NCI-H82 treated with DMSO at 0.1 percent for 48 hours (cell line): ENCODE measurements at regions not wholly inside any gene's neighbourhood (a gene's known extent, or its start where the extent isn't known, plus 50 kb on each side); places are given as distances from the start of the nearest gene placed in this dataset.
A peak's percentile ranks its signal among the peaks of the same experiment; 100 is the strongest.

ENCODE experiments used
- DNase-seq: peaks from one replicate; lab custom pipeline; 2025; ENCODE audit not compliant: unreplicated experiment; lab: John Stamatoyannopoulos, UW

DNA sequence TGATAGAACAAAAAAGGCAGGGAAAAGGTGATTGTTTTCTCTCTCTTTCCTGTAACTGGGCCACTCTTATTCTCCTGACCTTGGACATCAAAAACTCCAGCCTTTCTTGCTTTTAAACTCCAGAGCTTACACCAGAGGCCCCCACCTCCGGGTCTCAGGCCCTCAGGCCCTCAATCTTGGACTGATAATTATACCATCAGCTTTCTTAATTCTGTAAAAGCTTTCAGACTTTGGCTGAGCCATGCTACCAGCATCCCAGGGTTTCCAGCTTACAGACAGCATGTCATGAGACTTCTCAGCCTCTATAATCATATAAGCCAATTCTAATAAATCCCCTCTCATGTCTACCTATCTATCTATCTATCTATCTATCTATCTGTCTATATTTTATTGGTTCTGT lies 137.7 kb downstream of the SNX18 start:
- peak; percentile 46 for DNase-seq

DNA sequence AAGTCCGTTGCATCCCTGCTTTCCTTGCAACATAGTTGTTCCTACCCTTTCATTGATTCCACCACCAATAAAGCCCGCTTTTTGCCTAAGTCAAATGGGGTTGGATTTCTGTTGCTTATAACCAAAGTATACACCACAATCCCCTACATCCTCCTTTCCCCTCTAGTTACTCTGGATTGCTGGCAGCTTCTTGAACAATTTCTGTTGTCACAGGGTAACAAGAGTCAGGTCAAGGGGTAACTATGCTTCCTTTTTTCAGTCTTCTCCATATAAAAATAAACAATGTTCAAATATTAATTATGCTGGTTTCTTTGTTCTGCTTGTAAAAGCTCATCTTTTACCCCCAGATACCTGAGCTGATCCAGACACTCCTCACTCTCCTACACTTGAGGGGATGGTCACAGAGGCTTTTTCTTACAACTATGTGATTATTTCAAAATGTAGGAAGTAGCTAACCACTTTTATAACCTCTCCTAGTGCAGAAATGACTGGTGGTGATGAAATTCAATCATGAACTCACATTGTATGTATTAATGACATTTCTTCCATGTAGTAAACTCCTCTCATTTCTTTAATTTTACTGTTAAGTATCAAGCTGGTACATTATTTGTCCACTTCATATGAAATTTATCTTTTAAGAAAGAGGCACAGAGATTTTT lies 136.5 kb downstream of the SNX18 start:
- no peak for DNase-seq

DNA sequence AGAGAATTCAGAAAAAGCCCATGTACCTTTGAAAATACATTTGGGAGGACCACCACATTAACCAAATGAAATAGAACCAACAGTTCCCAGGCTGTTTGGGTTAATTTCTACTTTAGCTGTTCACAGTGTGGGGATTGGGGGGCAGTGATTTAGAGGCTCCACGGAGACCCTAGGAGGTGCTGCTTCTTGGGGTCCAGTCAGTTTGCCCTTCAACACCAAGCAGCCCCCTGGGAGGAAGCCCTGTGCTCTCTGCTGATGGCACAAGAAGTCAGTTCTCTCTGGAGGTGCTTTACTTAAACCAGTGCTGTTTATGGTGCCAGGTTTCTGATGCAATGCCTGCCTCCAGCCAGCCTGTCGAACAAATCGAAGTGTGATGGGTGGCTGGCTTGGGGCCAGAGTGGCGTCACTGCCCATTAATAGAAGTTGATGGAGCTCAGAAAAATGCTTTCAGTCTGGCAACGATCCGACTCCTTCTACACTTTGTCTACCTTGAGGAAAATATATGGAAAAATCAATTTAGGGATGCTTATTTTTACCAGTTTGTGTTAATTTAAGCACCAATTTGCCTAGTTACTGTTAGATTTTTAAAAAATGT lies 134.0 kb downstream of the SNX18 start:
- DNase-seq, result no peak

DNA sequence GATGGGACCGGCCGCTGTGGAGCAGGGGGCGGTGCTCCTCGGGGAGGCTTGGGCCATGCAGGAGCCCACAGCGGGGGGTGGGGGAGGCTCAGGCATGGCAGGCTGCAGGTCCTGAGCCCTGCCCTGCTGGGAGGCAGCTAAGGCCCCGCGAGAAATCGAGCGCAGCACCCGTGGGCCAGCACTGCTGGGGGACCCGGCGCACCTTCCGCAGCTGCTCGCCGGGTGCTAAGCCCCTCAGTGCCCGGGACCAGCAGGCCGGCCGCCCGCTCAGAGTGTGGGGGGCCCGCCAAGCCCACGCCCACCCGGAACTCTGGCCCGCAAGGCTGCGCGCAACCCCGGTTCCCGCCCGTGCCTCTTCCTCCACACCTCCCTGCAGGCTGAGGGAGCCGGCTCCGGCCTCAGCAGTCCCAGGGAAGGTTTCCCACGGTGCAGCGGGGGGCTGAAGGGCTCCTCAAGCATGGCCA lies 131.5 kb downstream of the SNX18 start:
- DNase-seq, result no peak

DNA sequence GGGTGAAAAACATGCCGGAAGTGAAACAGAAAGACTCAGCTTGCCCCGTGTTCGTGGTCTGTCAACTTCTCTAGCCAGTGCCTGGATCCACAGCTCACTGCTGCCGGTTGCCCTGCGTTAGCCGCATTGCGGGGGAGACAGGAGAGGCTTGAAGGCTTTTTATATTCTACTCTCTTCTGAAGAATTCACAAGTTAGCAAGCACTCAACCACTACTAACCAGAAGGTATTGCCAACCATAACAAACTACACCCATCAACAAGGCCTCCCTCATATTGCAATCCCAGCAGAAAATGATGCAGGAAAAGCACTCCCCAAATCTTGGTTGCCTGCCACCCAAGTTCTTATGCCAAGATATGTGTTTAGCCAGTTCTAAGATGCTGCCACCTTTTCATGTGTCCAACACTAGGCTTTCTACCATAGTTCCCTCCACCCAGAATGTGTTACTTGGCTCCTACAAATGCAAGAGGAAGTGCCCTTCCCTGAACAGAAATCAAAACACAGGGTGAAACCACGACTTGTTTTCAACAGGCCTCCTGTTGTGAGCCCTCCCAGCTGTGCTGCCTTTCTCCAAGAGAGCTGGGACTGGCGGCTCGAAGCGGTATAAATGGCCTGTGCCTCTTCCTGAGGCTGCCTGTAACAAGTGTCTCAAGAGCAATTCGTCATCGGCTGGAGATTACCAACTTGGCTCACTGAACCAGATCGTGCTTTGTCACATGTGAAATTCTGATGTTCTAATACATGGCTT lies 129.0 kb downstream of the SNX18 start:
- DNase-seq, result no peak

DNA sequence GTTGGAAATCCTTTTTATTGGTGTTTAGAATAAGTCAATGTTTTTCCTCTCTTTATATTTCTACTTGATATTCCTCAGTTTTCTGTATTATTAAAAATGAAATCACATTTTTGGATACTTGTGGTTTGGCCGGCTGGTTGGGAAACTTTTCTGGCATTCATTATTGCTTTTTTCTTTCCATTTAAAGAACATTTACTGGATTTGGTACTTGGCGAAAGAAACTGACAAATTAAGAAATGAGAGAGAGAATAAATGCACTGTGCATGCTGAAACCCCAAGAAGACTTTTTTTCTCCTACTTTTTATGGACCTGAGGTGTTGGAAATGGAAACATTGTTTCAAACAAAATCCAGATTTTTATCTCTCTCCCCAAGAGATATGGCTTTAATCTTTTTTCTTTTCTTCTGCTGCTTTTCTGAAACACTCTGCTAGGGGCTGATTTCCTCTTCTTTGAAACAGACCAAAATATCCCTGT lies 128.4 kb downstream of the SNX18 start:
- DNase-seq, result no peak

DNA sequence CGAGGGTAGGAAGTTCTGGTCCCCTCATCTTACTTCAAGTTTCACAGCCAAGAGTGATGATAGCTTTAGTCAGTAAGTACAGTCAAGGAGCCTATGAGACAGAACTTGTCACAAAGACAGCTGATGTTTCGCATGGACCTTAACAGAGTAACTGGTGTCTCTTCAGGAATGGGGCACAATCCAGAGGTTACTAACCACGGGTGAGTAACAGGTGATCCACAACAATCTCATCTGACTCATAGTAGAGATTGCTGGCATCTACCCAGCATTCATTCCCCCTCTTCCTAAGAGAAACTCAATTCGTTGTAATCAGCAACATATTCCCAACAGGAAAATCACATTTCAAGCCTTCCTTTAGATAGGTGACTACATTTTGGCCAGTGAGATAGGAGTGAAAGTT lies 126.7 kb downstream of the SNX18 start:
- no peak for DNase-seq

DNA sequence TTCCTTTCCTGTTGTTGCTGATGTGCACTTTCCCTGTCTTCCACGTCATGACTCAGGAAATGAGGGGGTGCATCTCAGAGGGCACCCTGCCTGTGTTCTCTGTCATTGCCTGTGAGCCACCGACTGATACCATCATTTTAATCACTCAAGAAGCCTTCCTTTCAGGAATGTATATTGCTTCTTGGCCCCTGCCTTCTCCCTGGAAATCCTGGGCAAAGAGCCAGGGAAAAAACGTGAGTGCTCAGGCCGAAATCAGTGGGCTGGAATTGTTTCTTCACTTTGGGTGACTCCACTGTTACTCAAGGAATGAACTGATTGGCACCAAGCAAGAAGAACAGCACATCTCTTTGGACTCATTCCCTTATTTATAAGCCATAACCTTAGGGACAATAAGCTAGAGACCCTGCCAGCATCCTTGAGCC lies 126.1 kb downstream of the SNX18 start:
- no peak for DNase-seq

DNA sequence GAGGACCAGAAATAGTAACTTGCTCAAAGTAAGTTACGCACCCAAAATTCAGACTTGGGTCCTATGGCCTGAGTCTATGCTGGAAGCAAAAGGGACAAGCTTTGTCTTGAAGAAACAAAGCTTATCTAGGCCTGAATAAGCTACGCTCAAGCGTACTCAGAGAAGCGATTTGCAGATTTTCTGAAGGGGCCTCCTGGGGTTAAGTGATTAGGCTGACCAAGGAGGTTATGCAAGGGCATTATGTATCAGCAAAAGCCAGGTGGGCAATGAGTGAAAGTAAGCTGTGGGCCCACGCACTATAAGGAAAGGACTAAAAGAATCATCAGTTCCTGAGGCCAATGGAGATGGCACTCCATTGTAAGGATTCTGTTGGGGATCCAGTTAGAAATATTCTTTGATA lies 122.1 kb downstream of the SNX18 start:
- DNase-seq, result no peak

DNA sequence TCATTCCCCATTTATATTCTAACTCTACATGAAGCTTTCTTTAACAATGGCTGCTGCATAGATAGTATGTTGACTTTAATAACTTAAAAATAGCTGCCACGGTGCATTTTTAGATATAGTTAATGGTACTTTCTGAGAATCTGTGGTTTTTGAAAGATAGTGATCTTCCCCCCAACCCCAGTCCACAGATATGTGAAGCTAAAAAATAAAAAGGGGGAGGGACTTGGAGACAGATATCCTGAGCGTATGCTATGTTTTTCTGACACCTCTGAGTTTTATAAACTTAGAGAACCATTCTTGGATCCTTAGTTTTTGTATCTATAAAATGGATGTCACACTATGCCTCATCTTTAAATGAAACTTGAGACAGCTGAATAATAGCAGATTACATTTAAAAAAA lies 120.5 kb downstream of the SNX18 start:
- DNase-seq, result no peak

DNA sequence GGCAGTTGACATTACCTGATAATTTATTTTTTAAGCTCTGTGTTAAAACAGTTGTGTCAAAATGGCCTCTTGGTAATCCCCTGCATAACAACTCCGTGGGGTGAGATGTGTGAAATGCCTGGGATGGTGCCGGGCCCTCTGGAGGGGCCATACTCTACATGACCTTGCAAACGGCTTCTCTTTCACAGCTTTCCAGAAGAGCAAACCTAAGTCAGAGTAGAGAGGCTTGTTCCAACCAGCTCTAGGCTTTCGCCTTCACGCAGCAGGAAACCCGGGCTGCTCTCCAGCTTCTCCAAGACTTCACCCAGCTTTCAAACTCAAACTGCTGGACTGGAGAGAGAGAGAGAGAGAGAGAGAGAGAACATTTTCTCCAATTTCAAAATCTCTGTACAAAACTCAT lies 120.1 kb downstream of the SNX18 start:
- no peak for DNase-seq

DNA sequence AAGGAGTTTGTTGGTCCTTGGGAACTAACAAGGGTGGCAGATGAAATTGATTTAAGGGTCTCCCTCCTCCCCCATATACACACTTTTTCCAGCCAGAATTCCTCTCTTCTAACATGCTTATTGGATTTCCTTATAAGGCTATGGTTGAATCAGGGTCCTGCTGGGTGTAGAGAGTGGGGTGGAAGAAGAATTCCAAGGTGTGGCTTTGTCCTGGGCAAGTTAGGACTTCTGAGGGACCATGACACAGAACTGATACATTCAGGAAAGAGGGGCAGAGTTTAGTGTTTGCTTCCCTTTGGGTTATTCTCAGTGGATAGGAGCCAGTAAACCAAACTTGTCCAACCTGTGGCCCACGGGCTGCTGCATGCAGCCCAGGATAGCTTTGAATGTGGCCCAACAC lies 116.5 kb downstream of the SNX18 start:
- DNase-seq, result no peak

DNA sequence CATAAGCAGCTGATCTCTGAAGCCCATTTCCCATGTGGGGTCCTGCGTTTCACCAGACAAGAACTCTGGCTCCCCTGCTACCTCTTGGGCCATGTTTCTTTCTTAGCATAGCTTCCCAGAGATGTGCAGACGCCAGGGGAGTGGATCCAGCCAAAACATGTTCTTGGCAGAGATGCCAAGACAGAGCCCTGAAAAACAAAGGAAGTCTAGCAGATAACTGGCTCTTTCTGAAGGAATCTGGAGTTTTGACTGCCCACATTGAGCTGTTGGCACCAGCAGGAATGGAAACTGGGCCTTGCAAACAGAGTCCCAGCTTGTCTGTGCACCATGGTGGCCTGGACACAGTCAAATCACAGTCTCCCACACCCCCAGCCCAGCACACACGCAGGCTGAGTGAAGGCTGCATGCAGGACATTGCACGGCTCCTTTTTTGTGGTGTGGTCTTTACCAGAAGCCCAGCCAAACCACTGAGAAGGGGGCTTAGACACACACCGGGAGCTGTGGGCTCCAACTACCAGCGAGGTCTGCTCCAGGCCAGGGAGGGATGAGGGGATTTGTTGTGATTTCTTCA lies 114.7 kb downstream of the SNX18 start:
- no peak for DNase-seq

DNA sequence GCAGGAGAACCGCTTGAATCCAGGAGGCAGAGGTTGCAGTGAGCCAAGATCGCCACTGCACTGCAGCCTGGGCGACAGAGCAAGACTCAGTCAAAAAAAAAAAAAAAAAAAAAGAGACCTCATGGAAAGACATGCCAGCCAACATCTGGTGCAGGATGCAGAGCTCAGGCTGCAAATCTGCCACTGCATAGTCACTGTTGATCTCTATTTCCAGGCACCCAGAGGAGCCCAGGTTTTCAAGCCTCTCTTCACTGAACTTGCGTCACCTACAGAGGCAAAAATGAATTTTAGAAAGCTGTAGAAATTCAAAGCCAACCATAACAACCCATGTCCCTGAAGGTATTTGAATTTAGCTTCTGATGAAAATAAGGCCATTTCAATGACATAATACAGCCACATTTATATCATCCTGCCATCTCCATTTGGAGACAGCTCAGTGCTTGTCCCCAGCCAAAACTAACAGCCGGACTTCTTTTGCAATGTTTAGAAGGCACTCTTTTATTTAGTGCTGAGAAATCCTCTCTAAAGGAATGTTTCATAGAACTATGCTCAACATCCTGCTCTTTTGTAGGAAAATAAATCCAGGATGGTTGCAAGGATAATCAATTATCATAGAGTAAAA lies 113.3 kb downstream of the SNX18 start:
- DNase-seq, result no peak

DNA sequence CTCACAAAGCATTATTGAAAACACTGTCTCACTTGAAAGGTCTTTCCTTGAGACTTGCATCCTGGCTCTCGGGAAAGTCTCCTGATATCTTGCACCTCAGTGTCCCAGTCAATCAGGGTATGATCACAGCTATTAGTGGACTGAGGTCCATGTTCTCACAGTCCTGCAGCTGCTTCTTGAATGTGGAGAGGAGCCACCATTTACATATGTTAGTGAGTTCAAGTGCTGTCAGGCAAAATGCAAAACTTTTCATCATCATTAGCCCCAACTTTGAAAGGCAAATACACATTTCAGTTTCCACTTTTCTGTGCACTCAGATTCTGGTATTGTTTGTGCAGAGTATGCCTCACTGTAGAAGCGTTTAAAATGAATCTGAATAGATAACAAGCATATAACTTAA lies 111.6 kb downstream of the SNX18 start:
- DNase-seq, result no peak

DNA sequence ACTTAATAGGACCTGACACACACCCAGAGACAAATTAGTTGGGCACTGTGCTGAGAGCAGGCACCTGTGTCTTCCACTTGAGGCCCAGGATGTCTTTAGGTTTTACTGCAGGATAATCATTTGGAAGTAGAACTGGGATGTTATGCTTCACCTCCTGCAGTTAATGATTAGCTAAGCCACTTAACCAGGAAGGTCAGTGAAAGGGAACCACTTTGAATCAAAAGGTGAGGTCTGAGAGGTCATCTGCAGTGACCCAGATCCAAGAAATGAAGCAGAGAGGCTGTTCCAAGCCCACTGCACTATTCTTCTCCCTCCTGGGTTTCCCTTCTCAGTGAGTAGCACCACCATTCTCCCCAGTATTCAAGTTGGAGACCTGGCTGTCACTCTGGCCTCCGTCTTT lies 110.5 kb downstream of the SNX18 start:
- no peak for DNase-seq

DNA sequence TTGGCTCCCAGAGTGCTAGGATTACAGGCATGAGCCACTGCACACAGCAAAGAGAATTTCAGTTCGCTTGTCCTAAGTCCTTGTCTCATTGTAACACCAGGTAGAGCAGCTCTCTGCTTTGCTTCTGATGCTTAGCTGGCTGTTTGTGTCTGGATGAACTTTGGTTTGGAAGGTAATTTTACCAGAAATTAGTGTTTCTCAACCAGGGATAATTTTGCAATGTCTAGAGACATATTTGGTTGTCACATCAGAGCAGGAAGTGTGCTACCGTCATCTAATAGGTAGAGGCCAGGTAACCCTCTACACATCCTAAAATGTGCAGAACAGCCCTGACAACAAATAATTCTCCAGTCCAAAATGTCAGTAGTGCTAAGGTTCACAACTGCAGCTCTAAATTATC lies 108.8 kb downstream of the SNX18 start:
- DNase-seq, result no peak

DNA sequence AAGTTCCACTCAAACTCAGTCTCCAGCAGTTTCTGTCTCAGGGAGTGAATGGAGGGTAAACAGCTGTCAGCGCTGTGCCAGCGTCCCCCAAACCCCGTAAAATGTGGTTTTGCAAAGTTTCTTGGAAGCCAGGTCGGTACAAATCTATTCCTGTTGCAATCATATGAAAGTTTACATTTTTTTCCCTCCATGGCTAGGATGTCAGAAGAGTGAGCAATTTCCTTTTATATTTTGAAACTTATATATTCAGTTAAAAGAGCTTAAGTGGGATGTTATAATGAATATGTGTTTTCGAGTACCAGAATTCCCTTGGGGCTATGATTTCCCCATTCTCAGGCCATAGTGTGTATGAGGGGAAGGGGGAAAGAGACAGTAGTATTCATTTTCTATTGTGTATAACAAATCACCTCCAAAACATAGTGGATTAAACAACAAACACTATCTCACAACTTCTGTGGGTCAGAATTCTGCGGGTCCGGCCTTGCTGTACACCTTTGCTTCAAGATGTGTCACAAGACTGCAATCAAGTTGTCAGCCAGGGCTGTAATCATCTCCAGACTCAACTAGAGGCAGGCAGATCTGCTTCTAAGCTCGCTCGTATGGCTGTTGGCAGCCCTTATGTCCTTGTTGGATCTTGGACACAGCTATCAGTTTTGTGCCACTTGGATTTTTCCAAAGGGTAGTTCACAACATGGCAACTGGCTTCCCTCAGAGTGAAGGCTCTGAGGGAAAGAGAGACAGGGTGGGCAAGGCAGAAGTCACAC lies 107.4 kb downstream of the SNX18 start:
- no peak for DNase-seq

DNA sequence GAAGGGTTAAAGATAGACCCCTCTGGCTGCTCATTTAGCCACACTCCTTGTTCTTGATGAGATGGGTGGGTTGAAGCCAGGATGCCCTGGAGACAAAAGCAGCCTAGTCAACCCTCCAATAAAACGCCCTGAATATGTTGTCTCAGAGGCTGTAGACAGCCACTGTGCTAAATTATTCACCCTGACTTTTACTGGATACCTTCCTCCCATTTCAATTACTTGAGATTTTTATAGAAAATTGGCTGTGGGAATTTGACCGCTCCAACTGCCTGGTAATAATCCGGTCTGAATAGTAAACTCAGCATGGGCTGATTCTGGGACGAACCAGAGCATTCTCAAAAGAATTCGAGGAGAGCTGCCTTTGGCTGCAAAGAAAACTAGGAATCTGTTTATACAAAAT lies 104.2 kb downstream of the SNX18 start:
- DNase-seq, result no peak

DNA sequence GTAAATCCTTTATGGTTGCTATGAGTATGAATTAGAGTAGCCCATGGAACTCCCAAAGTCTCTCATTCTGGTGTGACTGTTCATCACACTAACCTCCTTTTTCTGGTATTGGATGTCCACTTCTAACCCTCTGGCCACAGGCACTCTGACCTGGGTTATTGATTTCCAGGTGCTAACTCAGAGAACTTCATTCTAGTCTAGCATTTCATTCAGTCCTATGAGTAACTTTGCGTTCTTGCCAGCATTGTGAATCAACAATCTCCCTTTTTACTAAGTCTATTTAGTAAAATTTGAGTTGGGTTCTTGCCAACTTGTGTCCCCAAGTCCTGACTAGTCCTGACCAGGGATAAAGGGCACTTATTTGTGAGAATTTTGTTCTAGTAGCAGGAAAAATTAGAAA lies 103.5 kb downstream of the SNX18 start:
- no peak for DNase-seq
